Sigmoid colon (tissue), 6 donors: ENCODE measurements at regions not wholly inside any gene's neighbourhood (a gene's known extent, or its start where the extent isn't known, plus 50 kb on each side); places are given as distances from the start of the nearest gene placed in this dataset.

Source experiments
- DNase-seq: peaks from one replicate; pipeline ENCODE4 v3.0.0-alpha.2; 2019
- H3K27ac ChIP-seq, 4 donors: fragments of 200-600 bp; sonication (generic); one replicate each; pipeline ENCODE4 v1.5.1; 2016 to 2019; ENCODE audit warnings: mild to moderate bottlenecking in 1 of 4
- H3K27me3 ChIP-seq, 3 donors: fragments of 200-600 bp; sonication (generic); one replicate each; pipeline ENCODE4 v1.5.1; 2019; ENCODE audit warnings: mild to moderate bottlenecking in 1 of 3
- H3K36me3 ChIP-seq, 4 donors: fragments of 200-600 bp; sonication (generic); one replicate each; pipeline ENCODE4 v1.5.1; 2016 to 2019
- H3K4me1 ChIP-seq, 4 donors: fragments of 200-600 bp; sonication (generic); one replicate each; pipeline ENCODE4 v1.5.1; 2017 to 2019
- H3K4me3 ChIP-seq, 4 donors: fragments of 200-600 bp; sonication (generic); one replicate each; pipeline ENCODE4 v1.5.1; 2017 to 2019; ENCODE audit warnings: mild to moderate bottlenecking in 2 of 4, moderate library complexity in 1 of 4
- H3K9me3 ChIP-seq, 4 donors: fragments of 200-600 bp in 3 of 4; sonication (generic) in 3 of 4; one replicate each; pipeline versions ENCODE4 v1.5.1 to v1.6.1; 2013 to 2019
- EP300 ChIP-seq, 4 donors: sonication (generic); formaldehyde crosslinking; IDR thresholded peaks; one replicate each; pipeline ENCODE4 v1.6.1; 2017; ENCODE audit warnings: antibody characterized with exemption in 4 of 4
- POLR2A ChIP-seq, 2 donors: fragments of 450-650 bp; IDR thresholded peaks; one replicate each; pipeline ENCODE4 v1.6.1; 2016; ENCODE audit warnings: antibody characterized with exemption in 2 of 2, mild to moderate bottlenecking in 2 of 2, moderate library complexity in 2 of 2
- POLR2AphosphoS5 ChIP-seq, 4 donors: sonication (generic); formaldehyde crosslinking; IDR thresholded peaks; one replicate each; pipeline ENCODE4 v1.6.1; 2017; ENCODE audit warnings: antibody characterized with exemption in 4 of 4
- WGBS, 2 donors: extraction: QIAGEN DNeasy Blood & Tissue Kit; methylation state at CpG; one replicate each; pipeline ENCODE4 v1.1.7; 2013; 5-methylcytosine and 5-hydroxymethylcytosine counted together
- intact Hi-C: fragments of 100-400 bp; cut with DNase I; formaldehyde crosslinking; loops from one replicate; pipeline ENCODE4 v1.15.1; 2023
- TF ChIP-seq, protein P1 (sequence below), 4 experiments: fragments of 450-650 bp in 3 of 4; fragments of 200-600 bp in 1 of 4; IDR thresholded peaks; one replicate each; pipeline ENCODE4 v1.5.1; 2016 to 2019; ENCODE audit warnings: antibody characterized with exemption in 4 of 4, mild to moderate bottlenecking in 3 of 4, moderate library complexity in 2 of 4
- donor health status: healthy with polysubstance abuse.
- donor health status: healthy.

DNA sequence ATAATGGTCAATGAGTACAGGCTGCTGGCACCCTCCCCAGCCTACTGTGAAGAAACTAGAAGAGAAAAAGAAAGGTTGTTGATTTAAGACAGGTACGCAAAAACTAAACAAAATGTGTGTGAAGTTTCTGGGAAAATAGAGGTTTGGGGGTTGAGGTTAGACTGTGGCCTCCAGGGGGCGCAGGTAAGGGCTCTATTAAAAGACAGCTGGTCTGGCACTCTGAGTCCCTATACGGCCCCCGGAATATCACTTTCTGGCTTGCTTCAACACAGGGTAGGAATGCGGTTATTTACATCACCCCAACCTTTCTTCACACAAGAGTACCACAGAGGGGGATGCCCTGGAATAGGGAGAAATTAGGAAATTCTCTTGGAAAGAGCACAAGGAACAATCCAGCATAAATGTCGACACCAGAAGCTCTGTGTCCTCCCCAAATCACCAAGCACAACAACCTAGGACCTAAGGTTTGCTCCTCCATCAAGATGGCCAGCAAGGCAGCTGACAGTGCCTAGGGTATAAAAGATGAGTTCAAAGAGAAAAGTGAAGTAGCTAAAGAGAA lies 480.8 kb upstream of the KLHL29 start:
- no peak for DNase-seq
- Histone ChIP-seq H3K4me3 (no peak overlapping the region), H3K36me3 (no peaks in the 10 kb centered on the region), H3K27ac (no peak overlapping the region), H3K4me1 (no peaks in the 10 kb centered on the region), H3K9me3 (no peaks in the 10 kb centered on the region), H3K27me3 (no peaks in the 10 kb centered on the region)
- TF ChIP-seq EP300 (IDR thresholded peaks at IDR 0.05) (no peak), POLR2A (IDR thresholded peaks at IDR 0.05) (no peak), POLR2AphosphoS5 (IDR thresholded peaks at IDR 0.05) (no peak)
- TF ChIP-seq, protein P1, sequence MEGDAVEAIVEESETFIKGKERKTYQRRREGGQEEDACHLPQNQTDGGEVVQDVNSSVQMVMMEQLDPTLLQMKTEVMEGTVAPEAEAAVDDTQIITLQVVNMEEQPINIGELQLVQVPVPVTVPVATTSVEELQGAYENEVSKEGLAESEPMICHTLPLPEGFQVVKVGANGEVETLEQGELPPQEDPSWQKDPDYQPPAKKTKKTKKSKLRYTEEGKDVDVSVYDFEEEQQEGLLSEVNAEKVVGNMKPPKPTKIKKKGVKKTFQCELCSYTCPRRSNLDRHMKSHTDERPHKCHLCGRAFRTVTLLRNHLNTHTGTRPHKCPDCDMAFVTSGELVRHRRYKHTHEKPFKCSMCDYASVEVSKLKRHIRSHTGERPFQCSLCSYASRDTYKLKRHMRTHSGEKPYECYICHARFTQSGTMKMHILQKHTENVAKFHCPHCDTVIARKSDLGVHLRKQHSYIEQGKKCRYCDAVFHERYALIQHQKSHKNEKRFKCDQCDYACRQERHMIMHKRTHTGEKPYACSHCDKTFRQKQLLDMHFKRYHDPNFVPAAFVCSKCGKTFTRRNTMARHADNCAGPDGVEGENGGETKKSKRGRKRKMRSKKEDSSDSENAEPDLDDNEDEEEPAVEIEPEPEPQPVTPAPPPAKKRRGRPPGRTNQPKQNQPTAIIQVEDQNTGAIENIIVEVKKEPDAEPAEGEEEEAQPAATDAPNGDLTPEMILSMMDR (IDR thresholded peaks at IDR 0.05) = peak in 2 of 4 experiments; percentile 17 to 24
- WGBS, 2 donors = 55 to 56% methylated on average over 6 of the region's 6 CpGs
- intact Hi-C loops = no loop called here

DNA sequence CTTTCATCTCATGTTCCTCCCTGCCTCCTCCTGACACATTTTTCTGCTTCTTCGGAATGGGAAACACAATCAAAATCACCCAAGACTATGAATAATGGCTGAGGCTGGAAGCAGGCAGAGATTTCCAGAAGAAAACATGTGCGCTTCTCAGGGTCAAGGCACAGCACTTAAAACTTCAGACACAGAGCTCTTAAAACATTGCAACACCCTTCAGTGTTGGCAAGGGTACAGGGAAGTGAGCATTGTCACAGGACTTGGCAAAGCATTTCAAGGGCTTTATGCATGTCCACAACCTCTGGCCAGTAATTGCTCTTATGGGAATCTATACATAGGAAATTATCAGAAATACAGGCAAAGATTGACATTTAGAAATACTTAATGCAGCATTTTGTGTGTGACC lies 477.6 kb upstream of the KLHL29 start:
- intact Hi-C loops = no loop called here
- no peaks in the 10 kb centered on the region for H3K27me3 ChIP-seq
- H3K4me1 ChIP-seq = no peaks in the 10 kb centered on the region
- no peaks in the 10 kb centered on the region for H3K9me3 ChIP-seq
- no peak overlapping the region for H3K27ac ChIP-seq
- WGBS, 2 donors = 73 to 75% methylated on average over 2 of the region's 2 CpGs
- H3K36me3 ChIP-seq = no peaks in the 10 kb centered on the region
- H3K4me3 ChIP-seq = no peak overlapping the region
- no peak for DNase-seq
- TF ChIP-seq, protein P1 (IDR thresholded peaks at IDR 0.05) = no peak
- TF ChIP-seq POLR2AphosphoS5 (IDR thresholded peaks at IDR 0.05) = peak in 1 of 4 donors; percentile 24

GRCh38 chr2:22912398-22912797 lies 472.6 kb upstream of the KLHL29 start:
- intact Hi-C loops = no loop called here
- Histone ChIP-seq H3K36me3 (no peaks in the 10 kb centered on the region), H3K4me1 (no peaks in the 10 kb centered on the region), H3K27me3 (no peaks in the 10 kb centered on the region), H3K9me3 (no peaks in the 10 kb centered on the region), H3K27ac (no peak overlapping the region), H3K4me3 (no peak overlapping the region)
- DNase-seq = no peak
- TF ChIP-seq POLR2AphosphoS5 (IDR thresholded peaks at IDR 0.05) (no peak), EP300 (IDR thresholded peaks at IDR 0.05) (no peak), POLR2A (IDR thresholded peaks at IDR 0.05) (no peak)
- TF ChIP-seq, protein P1 (IDR thresholded peaks at IDR 0.05) = no peak
- 19 to 62% methylated on average over 3 of the region's 3 CpGs for WGBS, 2 donors

DNA sequence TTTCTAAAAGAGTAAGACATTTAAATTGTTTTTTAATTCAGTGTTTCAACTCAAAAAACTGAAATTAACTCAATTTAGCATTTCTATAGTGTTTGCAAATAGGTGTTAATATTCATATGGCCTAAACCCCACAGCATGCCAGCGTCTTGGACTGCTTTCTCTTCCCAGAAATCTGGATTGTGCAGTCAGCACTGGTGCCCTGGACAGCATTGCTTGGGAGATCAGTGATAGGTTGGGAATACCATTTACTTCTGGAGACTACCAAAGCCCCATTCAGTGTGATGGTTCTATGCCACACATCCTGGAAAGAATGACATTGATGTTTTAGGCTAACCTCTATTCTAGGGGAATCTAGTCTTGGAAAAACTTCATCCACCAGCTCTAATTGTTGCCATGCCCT lies 455.0 kb upstream of the KLHL29 start:
- H3K9me3 ChIP-seq = no peaks in the 10 kb centered on the region
- H3K27ac ChIP-seq = no peak overlapping the region
- no peak for TF ChIP-seq POLR2AphosphoS5 (IDR thresholded peaks at IDR 0.05)
- TF ChIP-seq, protein P1 (IDR thresholded peaks at IDR 0.05) = no peak
- no peak for TF ChIP-seq EP300 (IDR thresholded peaks at IDR 0.05)
- TF ChIP-seq POLR2A (IDR thresholded peaks at IDR 0.05) = no peak
- H3K27me3 ChIP-seq = no peaks in the 10 kb centered on the region
- no peaks in the 10 kb centered on the region for H3K36me3 ChIP-seq
- H3K4me1 ChIP-seq = peaks cover 0 to 7% (median 0%) of the 10 kb centered on the region in 4 donors
- intact Hi-C loops = no loop called here
- no peak overlapping the region for H3K4me3 ChIP-seq
- no peak for DNase-seq
- WGBS, 2 donors = 74 to 84% methylated on average over 1 of the region's 1 CpG

GRCh38 chr2:22930781-22931180 lies 454.2 kb upstream of the KLHL29 start:
- WGBS, 2 donors = 77 to 83% methylated on average over 6 of the region's 6 CpGs
- H3K36me3 ChIP-seq = no peaks in the 10 kb centered on the region
- intact Hi-C loops = no loop called here
- DNase-seq = no peak
- no peaks in the 10 kb centered on the region for H3K27me3 ChIP-seq
- H3K4me3 ChIP-seq = no peak overlapping the region
- peaks cover 0 to 7% (median 0%) of the 10 kb centered on the region in 4 donors for H3K4me1 ChIP-seq
- TF ChIP-seq POLR2A (IDR thresholded peaks at IDR 0.05) (no peak), POLR2AphosphoS5 (IDR thresholded peaks at IDR 0.05) (no peak), EP300 (IDR thresholded peaks at IDR 0.05) (no peak)
- TF ChIP-seq, protein P1 (IDR thresholded peaks at IDR 0.05) = no peak
- no peak overlapping the region for H3K27ac ChIP-seq
- no peaks in the 10 kb centered on the region for H3K9me3 ChIP-seq
